WTC11 (cell line): ENCODE measurements at regions not wholly inside any gene's neighbourhood (a gene's known extent, or its start where the extent isn't known, plus 50 kb on each side); places are given as distances from the start of the nearest gene placed in this dataset.

Experiments used
- ETV6 ChIP-seq: sonication (generic); formaldehyde crosslinking; IDR thresholded peaks from 2 replicates; pipeline ENCODE4 v1.8.1; 2022; ENCODE audit warnings: mild to moderate bottlenecking, missing genetic modification reagents
- USF2 ChIP-seq: sonication (generic); formaldehyde crosslinking; IDR thresholded peaks from 2 replicates; pipeline ENCODE4 v1.8.1; 2023; ENCODE audit warnings: mild to moderate bottlenecking, missing genetic modification reagents, moderate library complexity

- TF ChIP-seq ETV6 (CRISPR knock-in tag) = no peak
- TF ChIP-seq USF2 = no peak
Observed at GRCh38 chr3:182220013-182220412, 508.3 kb downstream of the SOX2 start.
